Right cardiac atrium (tissue), 5 donors: ENCODE measurements at regions not wholly inside any gene's neighbourhood (a gene's known extent, or its start where the extent isn't known, plus 50 kb on each side); places are given as distances from the start of the nearest gene placed in this dataset.
"Not testable (repeated sequence)": the region's sequence is repeated elsewhere in the genome, so short reads cannot be mapped to it uniquely, and the experiment has no call there.

Experiments used
- ATAC-seq, 2 donors: fragments of 200-7000 bp; cut with Tn5 transposase; one replicate each; pipeline versions ENCODE4 v1.8.0 to v1.9.1; 2020; ENCODE audit warnings: moderate library complexity in 2 of 2, mild to moderate bottlenecking in 1 of 2
- DNase-seq, 3 donors: peaks; one replicate each; pipeline ENCODE4 v3.0.0-alpha.2; 2020
- H3K27ac ChIP-seq: one replicate; pipeline ENCODE4 v1.5.1; 2013; ENCODE audit warnings: mild to moderate bottlenecking, low read length, control low read depth, moderate library complexity
- H3K27me3 ChIP-seq: one replicate; pipeline ENCODE4 v1.6.1; 2013; ENCODE audit not compliant: control insufficient read depth, insufficient read depth
- H3K4me1 ChIP-seq: one replicate; pipeline ENCODE4 v1.6.1; 2013; ENCODE audit warnings: low read length; ENCODE audit not compliant: control insufficient read depth, insufficient read depth
- H3K4me3 ChIP-seq: one replicate; pipeline ENCODE4 v1.5.1; 2013; ENCODE audit warnings: low read length, control low read depth
- H3K9me3 ChIP-seq: one replicate; pipeline ENCODE4 v1.6.1; 2013; ENCODE audit warnings: low read length; ENCODE audit not compliant: control insufficient read depth
- WGBS: extraction: QIAGEN DNeasy Blood & Tissue Kit; methylation state at CpG from one replicate; pipeline ENCODE4 v1.1.7; 2013; 5-methylcytosine and 5-hydroxymethylcytosine counted together
- intact Hi-C, 4 donors: fragments of 100-400 bp; cut with DNase I; formaldehyde crosslinking; loops; one replicate each; pipeline versions ENCODE4 v1.11.0 to v1.14.0; 2022 to 2023
- donor health status: healthy with polysubstance abuse.
- donor health status: DM: no; HTN: yes; CAD: no.
- donor health status: DM: no; HTN: no; CAD: no.
- donor health status: DM: no; HTN: yes; CAD: no; lungs with severe emphysema.
- donor health status: DM: yes; HTN: yes; CAD: no.

- WGBS, result 71% methylated on average over 21 of the region's 21 CpGs
- H3K4me1 ChIP-seq, result no peaks in the 10 kb centered on the region
- H3K4me3 ChIP-seq, result no peak overlapping the region
- ATAC-seq, result peak; percentile 38 to 41
- no peak overlapping the region for H3K27ac ChIP-seq
- H3K27me3 ChIP-seq, result no peaks in the 10 kb centered on the region
- DNase-seq, result no peak
- no peaks in the 10 kb centered on the region for H3K9me3 ChIP-seq
- intact Hi-C loops, result no loop called here
Observed at GRCh38 chr6:168239044-168239773, 80.4 kb downstream of the DACT2 start.

- no peak overlapping the region for H3K27ac ChIP-seq
Observed at GRCh38 chr6:168238159-168238909, 81.2 kb downstream of the DACT2 start.

GRCh38 chr6:168233875-168234213, 85.7 kb downstream of the DACT2 start:
- intact Hi-C loops, H3K27ac ChIP-seq, DNase-seq, H3K4me3 ChIP-seq, ATAC-seq, H3K27me3 ChIP-seq, H3K9me3 ChIP-seq, H3K4me1 ChIP-seq: not testable (repeated sequence)
- 86% methylated on average over 7 of the region's 7 CpGs for WGBS

More at GRCh38 chr6:168238159-168238909, 81.2 kb downstream of the DACT2 start:
- intact Hi-C loops, result no loop called here
- ATAC-seq (no peak), DNase-seq (no peak)
- WGBS, result 86% methylated on average over 11 of the region's 11 CpGs
- no peaks in the 10 kb centered on the region for H3K9me3 ChIP-seq
- H3K4me1 ChIP-seq, result no peaks in the 10 kb centered on the region
- H3K27me3 ChIP-seq, result no peaks in the 10 kb centered on the region
- H3K4me3 ChIP-seq, result no peak overlapping the region

- H3K9me3 ChIP-seq, result no peaks in the 10 kb centered on the region
- H3K4me1 ChIP-seq, result no peaks in the 10 kb centered on the region
- no peak for ATAC-seq
- no peak overlapping the region for H3K27ac ChIP-seq
- no peak overlapping the region for H3K4me3 ChIP-seq
- DNase-seq, result no peak
- no peaks in the 10 kb centered on the region for H3K27me3 ChIP-seq
- intact Hi-C loops, result no loop called here
- WGBS, result 91% methylated on average over 28 of the region's 28 CpGs
Observed at GRCh38 chr6:168232989-168233874, 86.3 kb downstream of the DACT2 start.

GRCh38 chr6:168232528-168232927, 87.0 kb downstream of the DACT2 start:
- ATAC-seq (no peak), DNase-seq (no peak)
- Histone ChIP-seq H3K27me3 (no peaks in the 10 kb centered on the region), H3K4me3 (no peak overlapping the region), H3K9me3 (no peaks in the 10 kb centered on the region), H3K4me1 (no peaks in the 10 kb centered on the region), H3K27ac (no peak overlapping the region)
- 54% methylated on average over 11 of the region's 11 CpGs for WGBS
- intact Hi-C loops, result no loop called here

- peak in 1 of 2 donors; percentile 40 for ATAC-seq
- Histone ChIP-seq H3K4me3 (no peak overlapping the region), H3K4me1 (no peaks in the 10 kb centered on the region), H3K27ac (no peak overlapping the region), H3K27me3 (no peaks in the 10 kb centered on the region), H3K9me3 (no peaks in the 10 kb centered on the region)
- DNase-seq, result no peak
- intact Hi-C loops, result no loop called here
- WGBS, result 38% methylated on average over 6 of the region's 6 CpGs
Observed at GRCh38 chr6:168232062-168232461, 87.5 kb downstream of the DACT2 start.

- WGBS, result 49% methylated on average over 8 of the region's 8 CpGs
- DNase-seq (no peak), ATAC-seq (no peak)
- H3K27me3 ChIP-seq, result no peaks in the 10 kb centered on the region
- H3K27ac ChIP-seq, result no peak overlapping the region
- no peak overlapping the region for H3K4me3 ChIP-seq
- intact Hi-C loops, result no loop called here
- H3K9me3 ChIP-seq, result no peaks in the 10 kb centered on the region
- H3K4me1 ChIP-seq, result no peaks in the 10 kb centered on the region
Observed at GRCh38 chr6:168231393-168231957, 88.1 kb downstream of the DACT2 start.

GRCh38 chr6:168229368-168229752, 90.2 kb downstream of the DACT2 start:
- Histone ChIP-seq H3K4me1 (no peaks in the 10 kb centered on the region), H3K27ac (no peak overlapping the region), H3K27me3 (no peaks in the 10 kb centered on the region), H3K9me3 (no peaks in the 10 kb centered on the region), H3K4me3 (no peak overlapping the region)
- WGBS, result 97% methylated on average over 25 of the region's 25 CpGs
- intact Hi-C loops, result no loop called here
- DNase-seq (no peak), ATAC-seq (no peak)

GRCh38 chr6:168228676-168229367, 90.8 kb downstream of the DACT2 start:
- Histone ChIP-seq H3K4me3 (no peak overlapping the region), H3K4me1 (no peaks in the 10 kb centered on the region), H3K27ac (no peak overlapping the region), H3K9me3 (no peaks in the 10 kb centered on the region), H3K27me3 (no peaks in the 10 kb centered on the region)
- intact Hi-C loops, result no loop called here
- no peak for ATAC-seq
- 94% methylated on average over 24 of the region's 24 CpGs for WGBS
- no peak for DNase-seq

GRCh38 chr6:168227840-168228239, 91.7 kb downstream of the DACT2 start:
- no peaks in the 10 kb centered on the region for H3K9me3 ChIP-seq
- ATAC-seq, result no peak
- intact Hi-C loops, result no loop called here
- 91% methylated on average over 15 of the region's 15 CpGs for WGBS
- no peaks in the 10 kb centered on the region for H3K27me3 ChIP-seq
- no peaks in the 10 kb centered on the region for H3K4me1 ChIP-seq
- H3K4me3 ChIP-seq, result no peak overlapping the region
- H3K27ac ChIP-seq, result no peak overlapping the region
- DNase-seq, result no peak
